Suprapubic skin (tissue), 3 donors: ENCODE measurements at regions not wholly inside any gene's neighbourhood (a gene's known extent, or its start where the extent isn't known, plus 50 kb on each side); places are given as distances from the start of the nearest gene placed in this dataset.

Source experiments
- POLR2A ChIP-seq, 2 donors: fragments of 450-650 bp; IDR thresholded peaks; one replicate each; pipeline ENCODE4 v1.6.1; 2017; ENCODE audit warnings: antibody characterized with exemption in 2 of 2, mild to moderate bottlenecking in 2 of 2, moderate library complexity in 2 of 2
- TF ChIP-seq, protein P1 (sequence below), 2 donors: fragments of 200-600 bp in 1 of 2; fragments of 450-650 bp in 1 of 2; sonication (generic) in 1 of 2; IDR thresholded peaks; one replicate each; pipeline ENCODE4 v1.5.1; 2016 to 2019; ENCODE audit warnings: antibody characterized with exemption in 2 of 2, mild to moderate bottlenecking in 1 of 2, moderate library complexity in 1 of 2

DNA sequence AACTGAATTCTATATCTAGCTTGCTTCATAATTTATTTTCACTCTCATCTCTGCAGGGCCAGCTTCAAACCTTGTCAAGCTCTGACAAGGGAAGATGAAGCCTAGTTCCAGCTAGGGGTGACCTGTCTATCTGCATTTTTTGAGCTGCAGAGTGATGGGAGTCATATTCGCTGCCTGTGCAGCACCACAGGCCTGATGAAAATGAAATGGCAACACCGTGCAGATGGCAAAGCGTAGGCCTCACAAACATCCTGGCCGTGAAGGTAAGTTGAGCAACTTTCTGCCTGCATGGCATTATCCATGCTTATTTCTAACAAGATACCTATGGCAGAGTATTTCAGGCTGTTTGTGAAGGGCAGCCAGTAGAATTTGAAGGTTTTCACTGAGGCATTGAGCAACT is 86.4 kb upstream of the C1QTNF9B start:
- TF ChIP-seq, protein P1, sequence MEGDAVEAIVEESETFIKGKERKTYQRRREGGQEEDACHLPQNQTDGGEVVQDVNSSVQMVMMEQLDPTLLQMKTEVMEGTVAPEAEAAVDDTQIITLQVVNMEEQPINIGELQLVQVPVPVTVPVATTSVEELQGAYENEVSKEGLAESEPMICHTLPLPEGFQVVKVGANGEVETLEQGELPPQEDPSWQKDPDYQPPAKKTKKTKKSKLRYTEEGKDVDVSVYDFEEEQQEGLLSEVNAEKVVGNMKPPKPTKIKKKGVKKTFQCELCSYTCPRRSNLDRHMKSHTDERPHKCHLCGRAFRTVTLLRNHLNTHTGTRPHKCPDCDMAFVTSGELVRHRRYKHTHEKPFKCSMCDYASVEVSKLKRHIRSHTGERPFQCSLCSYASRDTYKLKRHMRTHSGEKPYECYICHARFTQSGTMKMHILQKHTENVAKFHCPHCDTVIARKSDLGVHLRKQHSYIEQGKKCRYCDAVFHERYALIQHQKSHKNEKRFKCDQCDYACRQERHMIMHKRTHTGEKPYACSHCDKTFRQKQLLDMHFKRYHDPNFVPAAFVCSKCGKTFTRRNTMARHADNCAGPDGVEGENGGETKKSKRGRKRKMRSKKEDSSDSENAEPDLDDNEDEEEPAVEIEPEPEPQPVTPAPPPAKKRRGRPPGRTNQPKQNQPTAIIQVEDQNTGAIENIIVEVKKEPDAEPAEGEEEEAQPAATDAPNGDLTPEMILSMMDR (IDR thresholded peaks at IDR 0.05) = no peak
- no peak for TF ChIP-seq POLR2A (IDR thresholded peaks at IDR 0.05)
